ENCODE measurements at regions not wholly inside any gene's neighbourhood (a gene's known extent, or its start where the extent isn't known, plus 50 kb on each side); places are given as distances from the start of the nearest gene placed in this dataset.
A peak's percentile ranks its signal among the peaks of the same experiment; 100 is the strongest.

DNA sequence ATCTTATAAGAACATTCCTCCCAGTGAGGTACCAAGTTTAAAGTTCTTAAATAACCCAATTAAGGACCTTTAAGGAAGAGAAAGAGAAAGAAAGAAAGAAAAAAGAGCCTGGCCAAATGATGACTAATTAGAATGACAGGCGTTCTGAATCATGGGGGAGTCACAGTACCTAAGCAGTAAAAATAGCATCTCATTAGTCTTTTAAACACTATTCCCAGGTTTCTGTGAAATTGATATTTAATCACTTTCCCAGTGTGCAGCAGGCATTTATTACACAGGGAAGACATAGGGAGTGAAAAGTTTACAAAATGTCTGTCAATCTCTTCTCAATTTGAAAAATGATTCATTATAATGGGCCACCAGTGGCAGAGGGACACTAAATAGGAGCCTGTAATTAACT, 251.4 kb upstream of the MANEA start:
- Histone ChIP-seq H3K9ac (ENCODE audit: low read length) (no peak overlapping the region), H3K27me3 (ENCODE audit: low read length) (no peaks in the 10 kb centered on the region), H3K27ac (ENCODE audit: low read length) (no peak overlapping the region), H3K4me1 (ENCODE audit: low read length) (peaks cover 17% of the 10 kb centered on the region), H3K9me2 (replicated peaks; ENCODE audit: insufficient read depth, low read length) (no peaks in the 10 kb centered on the region; the same call in 1 of the 2 replicates), H4K20me1 (ENCODE audit: insufficient read depth, low read depth, low read length) (no peaks in the 10 kb centered on the region), H3K79me2 (ENCODE audit: low read length) (no peaks in the 10 kb centered on the region), H2AFZ (ENCODE audit: low read length) (no peak overlapping the region), H3K36me3 (ENCODE audit: insufficient read depth, low read length) (no peaks in the 10 kb centered on the region), H3K4me2 (ENCODE audit: low read depth, low read length, poor library complexity, severe bottlenecking) (no peak overlapping the region), H3K9me3 (ENCODE audit: low read length) (no peaks in the 10 kb centered on the region), H3K4me3 (ENCODE audit: low read length) (no peak overlapping the region)
- DNase-seq = no peak

DNA sequence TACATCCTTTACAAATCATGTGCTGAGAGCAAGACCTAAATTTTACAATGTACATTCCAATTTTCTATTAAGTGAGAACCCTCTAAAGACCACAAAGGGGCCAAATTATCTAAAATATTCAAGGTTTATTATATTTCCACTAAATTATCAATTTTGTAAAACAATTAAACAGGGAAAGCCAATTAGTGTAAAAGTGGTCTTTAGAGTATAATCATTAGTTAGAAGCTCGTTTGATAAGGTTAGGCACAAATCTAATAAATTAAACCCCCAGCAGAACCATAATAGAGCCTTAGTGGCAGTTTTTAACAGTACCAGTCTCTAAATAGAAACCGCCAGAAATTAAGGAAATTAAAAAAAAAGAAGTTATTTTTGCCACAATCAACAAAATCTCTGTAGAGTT, 249.1 kb upstream of the MANEA start:
- DNase-seq = no peak
- H3K79me2 ChIP-seq (ENCODE audit: low read length) = no peaks in the 10 kb centered on the region
- peaks cover 17% of the 10 kb centered on the region for H3K4me1 ChIP-seq (ENCODE audit: low read length)
- no peak overlapping the region for H2AFZ ChIP-seq (ENCODE audit: low read length)
- no peaks in the 10 kb centered on the region for H3K9me2 ChIP-seq (replicated peaks; ENCODE audit: insufficient read depth, low read length)
- no peak overlapping the region for H3K4me3 ChIP-seq (ENCODE audit: low read length)
- no peak overlapping the region for H3K4me2 ChIP-seq (ENCODE audit: low read depth, low read length, poor library complexity, severe bottlenecking)
- H3K36me3 ChIP-seq (ENCODE audit: insufficient read depth, low read length) = no peaks in the 10 kb centered on the region
- H4K20me1 ChIP-seq (ENCODE audit: insufficient read depth, low read depth, low read length) = no peaks in the 10 kb centered on the region
- H3K27ac ChIP-seq (ENCODE audit: low read length) = no peak overlapping the region
- H3K9me3 ChIP-seq (ENCODE audit: low read length) = no peaks in the 10 kb centered on the region
- H3K27me3 ChIP-seq (ENCODE audit: low read length) = no peaks in the 10 kb centered on the region
- no peak overlapping the region for H3K9ac ChIP-seq (ENCODE audit: low read length)

DNA sequence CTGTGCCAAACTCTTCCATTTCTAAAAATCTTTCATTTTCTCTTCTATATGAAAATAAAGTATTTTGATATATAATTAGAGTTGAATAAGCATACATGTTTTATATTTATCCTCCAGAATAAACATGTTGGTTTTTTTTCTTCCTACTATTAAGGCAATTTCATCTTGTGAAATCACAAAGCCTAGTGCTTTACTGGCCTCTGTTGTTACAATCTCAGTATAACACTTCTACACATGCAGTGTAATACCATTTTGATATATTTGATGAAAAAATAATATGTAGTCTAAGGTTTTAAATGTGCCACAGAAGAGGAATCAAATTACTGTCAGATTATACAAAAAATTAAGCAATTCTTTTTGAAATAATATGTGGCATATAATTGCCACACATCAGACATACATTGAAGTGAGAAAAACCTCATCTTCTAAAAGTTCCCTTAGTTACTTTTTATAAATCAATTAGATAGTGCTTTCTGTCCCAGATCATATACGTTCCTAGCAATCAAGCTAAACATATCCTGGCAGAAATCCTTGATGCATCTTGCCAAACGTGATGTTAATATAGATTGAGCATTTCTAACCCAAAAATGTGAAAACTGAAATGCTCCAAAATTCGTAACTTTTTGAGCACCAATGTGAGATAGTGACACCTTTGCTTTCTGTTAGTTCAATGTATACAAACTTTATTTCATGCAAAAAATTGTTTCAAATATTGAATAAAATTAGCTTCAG, 225.1 kb upstream of the MANEA start:
- Histone ChIP-seq H2AFZ (ENCODE audit: low read length) (peak overlapping the region; percentile 40), H3K4me3 (ENCODE audit: low read length) (no peak overlapping the region), H3K9me2 (replicated peaks; ENCODE audit: insufficient read depth, low read length) (no peaks in the 10 kb centered on the region), H3K4me1 (ENCODE audit: low read length) (peaks cover 59% of the 10 kb centered on the region), H3K4me2 (ENCODE audit: low read depth, low read length, poor library complexity, severe bottlenecking) (peak overlapping the region; percentile 1), H3K9ac (ENCODE audit: low read length) (no peak overlapping the region), H3K36me3 (ENCODE audit: insufficient read depth, low read length) (no peaks in the 10 kb centered on the region; the same call in 1 of the 2 replicates), H3K27me3 (ENCODE audit: low read length) (no peaks in the 10 kb centered on the region), H3K79me2 (ENCODE audit: low read length) (no peaks in the 10 kb centered on the region), H3K9me3 (ENCODE audit: low read length) (no peaks in the 10 kb centered on the region), H3K27ac (ENCODE audit: low read length) (0 out of 2 replicates have a peak overlapping the region, but pooled peaks have one; percentile 46), H4K20me1 (ENCODE audit: insufficient read depth, low read depth, low read length) (no peaks in the 10 kb centered on the region)
- DNase-seq = peak; percentile 76

DNA sequence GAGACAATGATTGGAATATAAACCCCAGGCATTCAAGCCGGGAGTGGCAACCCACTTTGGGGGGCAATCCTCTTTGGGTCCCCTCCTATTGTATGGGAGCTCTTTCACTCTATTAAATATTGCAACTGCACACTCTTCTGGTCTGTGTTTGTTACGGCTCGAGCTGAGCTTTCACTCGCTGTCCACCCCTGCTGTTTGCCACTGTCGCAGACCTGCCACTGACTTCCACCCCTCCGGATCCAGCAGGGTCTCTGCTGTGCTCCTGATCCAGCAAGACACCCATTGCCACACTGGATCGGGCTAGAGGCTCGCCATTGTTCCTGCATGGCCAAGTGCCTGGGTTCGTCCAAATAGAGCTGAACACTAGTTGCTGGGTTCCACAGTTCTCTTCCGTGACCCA, 222.8 kb upstream of the MANEA start:
- no peaks in the 10 kb centered on the region for H3K9me3 ChIP-seq (ENCODE audit: low read length)
- H3K9ac ChIP-seq (ENCODE audit: low read length) = no peak overlapping the region
- H3K27ac ChIP-seq (ENCODE audit: low read length) = no peak overlapping the region

DNA sequence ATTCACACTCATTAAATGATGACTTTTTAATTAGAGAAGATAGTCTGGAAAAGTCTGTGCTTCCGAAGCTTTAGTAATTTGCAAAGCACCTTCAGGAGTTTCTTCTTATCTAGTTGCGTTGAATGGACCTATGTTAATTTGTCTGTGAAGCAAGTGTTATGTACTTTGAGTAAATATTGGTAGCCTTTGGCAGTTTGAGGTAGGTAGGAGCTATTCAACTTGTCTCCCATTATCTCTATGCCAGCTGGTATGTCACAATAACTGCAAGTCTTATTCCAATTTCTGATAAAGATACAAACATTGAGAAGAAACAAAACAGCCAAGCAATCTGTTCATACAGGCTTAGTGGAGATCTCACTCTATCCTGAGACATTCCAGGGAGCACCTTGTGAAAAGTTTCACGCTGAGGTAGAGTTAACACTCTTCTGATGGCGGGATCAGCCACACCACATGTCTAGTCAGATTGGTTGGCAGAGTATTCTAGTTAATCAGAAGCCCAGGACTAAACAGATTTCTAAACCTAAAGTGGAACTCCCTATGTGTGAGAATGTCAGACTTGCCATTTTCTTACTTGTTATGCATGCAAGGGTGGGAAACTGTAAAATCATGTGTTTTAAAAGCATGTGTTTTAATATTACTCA, 219.8 kb upstream of the MANEA start:
- Histone ChIP-seq H2AFZ (ENCODE audit: low read length) (no peak overlapping the region), H3K36me3 (ENCODE audit: insufficient read depth, low read length) (no peaks in the 10 kb centered on the region), H3K79me2 (ENCODE audit: low read length) (no peaks in the 10 kb centered on the region), H4K20me1 (ENCODE audit: insufficient read depth, low read depth, low read length) (no peaks in the 10 kb centered on the region), H3K27me3 (ENCODE audit: low read length) (no peaks in the 10 kb centered on the region), H3K9me3 (ENCODE audit: low read length) (no peaks in the 10 kb centered on the region), H3K9ac (ENCODE audit: low read length) (no peak overlapping the region), H3K9me2 (replicated peaks; ENCODE audit: insufficient read depth, low read length) (no peaks in the 10 kb centered on the region), H3K4me2 (ENCODE audit: low read depth, low read length, poor library complexity, severe bottlenecking) (no peak overlapping the region), H3K4me1 (ENCODE audit: low read length) (peaks cover 32% of the 10 kb centered on the region), H3K4me3 (ENCODE audit: low read length) (no peak overlapping the region), H3K27ac (ENCODE audit: low read length) (no peak overlapping the region)
- no peak for DNase-seq

More for the DNA sequence above, 222.8 kb upstream of the MANEA start:
- Histone ChIP-seq H3K36me3 (ENCODE audit: insufficient read depth, low read length) (no peaks in the 10 kb centered on the region; the same call in 1 of the 2 replicates), H4K20me1 (ENCODE audit: insufficient read depth, low read depth, low read length) (no peaks in the 10 kb centered on the region), H3K27me3 (ENCODE audit: low read length) (no peaks in the 10 kb centered on the region), H2AFZ (ENCODE audit: low read length) (peak overlapping the region; percentile 80), H3K9me2 (replicated peaks; ENCODE audit: insufficient read depth, low read length) (no peaks in the 10 kb centered on the region), H3K4me1 (ENCODE audit: low read length) (peaks cover 51% of the 10 kb centered on the region), H3K4me3 (ENCODE audit: low read length) (peak overlapping the region; percentile 33; the same call in 1 of the 2 replicates), H3K79me2 (ENCODE audit: low read length) (no peaks in the 10 kb centered on the region), H3K4me2 (ENCODE audit: low read depth, low read length, poor library complexity, severe bottlenecking) (peak overlapping the region; percentile 37)
- DNase-seq = no peak

DNA sequence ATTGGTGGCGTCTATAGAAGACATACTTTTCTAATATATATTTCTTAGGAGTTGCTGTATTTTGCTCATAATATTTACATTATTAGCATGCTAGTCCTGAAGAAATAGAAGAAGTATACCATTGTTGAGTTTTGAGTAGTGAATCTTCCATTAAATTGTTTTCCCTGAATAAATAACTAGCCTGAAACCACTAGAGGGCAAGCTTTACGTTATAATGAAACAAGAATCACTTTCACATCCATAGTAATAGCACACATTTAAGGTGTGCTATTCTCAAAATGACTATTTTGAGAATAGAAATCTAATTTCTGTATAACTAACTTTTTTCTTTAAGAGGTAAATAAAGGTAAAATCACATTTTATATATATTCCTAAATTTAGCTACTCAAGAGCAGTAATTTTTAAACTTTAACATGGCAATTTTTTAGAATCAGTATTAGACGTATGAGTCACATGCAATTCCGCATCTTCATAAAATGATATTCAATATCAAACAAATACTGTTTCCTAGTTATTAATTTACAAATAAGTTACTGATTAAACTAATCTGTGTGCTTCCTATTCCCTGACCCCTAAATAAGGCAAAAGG, 213.2 kb upstream of the MANEA start:
- Histone ChIP-seq H3K9me3 (ENCODE audit: low read length) (no peaks in the 10 kb centered on the region), H3K4me2 (ENCODE audit: low read depth, low read length, poor library complexity, severe bottlenecking) (no peak overlapping the region), H2AFZ (ENCODE audit: low read length) (no peak overlapping the region), H3K4me3 (ENCODE audit: low read length) (no peak overlapping the region), H3K27me3 (ENCODE audit: low read length) (no peaks in the 10 kb centered on the region), H3K27ac (ENCODE audit: low read length) (no peak overlapping the region), H3K36me3 (ENCODE audit: insufficient read depth, low read length) (no peaks in the 10 kb centered on the region), H3K9me2 (replicated peaks; ENCODE audit: insufficient read depth, low read length) (no peaks in the 10 kb centered on the region), H3K9ac (ENCODE audit: low read length) (no peak overlapping the region), H3K79me2 (ENCODE audit: low read length) (no peaks in the 10 kb centered on the region), H4K20me1 (ENCODE audit: insufficient read depth, low read depth, low read length) (no peaks in the 10 kb centered on the region), H3K4me1 (ENCODE audit: low read length) (peaks cover 8% of the 10 kb centered on the region)
- DNase-seq = peak; percentile 74

DNA sequence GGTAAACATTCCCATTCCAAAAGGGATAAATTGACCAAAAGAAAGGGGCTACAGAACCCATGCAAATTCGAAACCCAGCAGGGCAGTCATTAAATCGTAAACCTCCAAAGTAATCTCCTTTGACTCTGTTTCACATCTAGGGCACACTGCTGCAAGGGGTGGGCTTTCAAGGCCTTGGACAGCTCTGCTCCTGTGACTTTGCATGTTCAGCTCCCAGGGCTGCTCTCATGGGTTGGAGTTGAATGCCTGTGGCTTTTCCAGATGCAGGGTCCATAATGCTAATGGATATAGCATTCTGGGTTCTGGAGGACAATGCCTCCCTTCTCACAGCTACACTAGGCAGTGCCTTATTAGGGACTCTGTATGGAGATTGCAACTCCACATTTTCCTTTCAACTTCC, 211.9 kb upstream of the MANEA start:
- no peak overlapping the region for H3K4me2 ChIP-seq (ENCODE audit: low read depth, low read length, poor library complexity, severe bottlenecking)
- no peaks in the 10 kb centered on the region for H3K27me3 ChIP-seq (ENCODE audit: low read length)
- H3K79me2 ChIP-seq (ENCODE audit: low read length) = no peaks in the 10 kb centered on the region
- no peak overlapping the region for H3K27ac ChIP-seq (ENCODE audit: low read length)
- H2AFZ ChIP-seq (ENCODE audit: low read length) = no peak overlapping the region
- H3K9me2 ChIP-seq (replicated peaks; ENCODE audit: insufficient read depth, low read length) = no peaks in the 10 kb centered on the region
- H3K4me1 ChIP-seq (ENCODE audit: low read length) = no peaks in the 10 kb centered on the region
- H3K9me3 ChIP-seq (ENCODE audit: low read length) = no peaks in the 10 kb centered on the region
- no peak overlapping the region for H3K4me3 ChIP-seq (ENCODE audit: low read length)
- no peaks in the 10 kb centered on the region for H4K20me1 ChIP-seq (ENCODE audit: insufficient read depth, low read depth, low read length)
- no peak overlapping the region for H3K9ac ChIP-seq (ENCODE audit: low read length)
- no peak for DNase-seq
- no peaks in the 10 kb centered on the region for H3K36me3 ChIP-seq (ENCODE audit: insufficient read depth, low read length)

DNA sequence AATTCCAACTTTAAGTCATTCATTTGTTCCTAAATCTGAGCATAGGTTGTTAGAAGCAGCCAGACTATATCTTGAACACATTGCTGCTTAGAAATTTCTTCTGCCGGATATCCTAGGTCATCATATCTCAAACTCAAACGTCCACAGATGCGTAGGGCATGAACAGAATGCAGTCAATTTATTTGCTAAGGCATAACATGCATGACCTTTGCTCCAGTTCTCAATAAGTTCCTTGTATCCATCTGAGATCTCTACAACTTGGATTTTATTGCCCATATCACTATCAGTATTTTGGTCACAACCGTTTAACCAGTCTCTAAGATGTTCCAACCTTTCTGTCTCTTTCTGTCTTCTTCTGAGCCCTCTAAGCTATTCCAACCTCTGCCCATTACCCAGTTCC, 210.9 kb upstream of the MANEA start:
- DNase-seq = no peak
- H3K27me3 ChIP-seq (ENCODE audit: low read length) = no peaks in the 10 kb centered on the region
- no peak overlapping the region for H3K4me3 ChIP-seq (ENCODE audit: low read length)
- no peaks in the 10 kb centered on the region for H3K9me2 ChIP-seq (replicated peaks; ENCODE audit: insufficient read depth, low read length)
- H3K36me3 ChIP-seq (ENCODE audit: insufficient read depth, low read length) = no peaks in the 10 kb centered on the region
- H3K4me2 ChIP-seq (ENCODE audit: low read depth, low read length, poor library complexity, severe bottlenecking) = no peak overlapping the region
- H3K27ac ChIP-seq (ENCODE audit: low read length) = no peak overlapping the region
- no peaks in the 10 kb centered on the region for H3K9me3 ChIP-seq (ENCODE audit: low read length)
- no peak overlapping the region for H3K9ac ChIP-seq (ENCODE audit: low read length)
- H2AFZ ChIP-seq (ENCODE audit: low read length) = no peak overlapping the region
- no peaks in the 10 kb centered on the region for H4K20me1 ChIP-seq (ENCODE audit: insufficient read depth, low read depth, low read length)
- H3K4me1 ChIP-seq (ENCODE audit: low read length) = no peaks in the 10 kb centered on the region
- H3K79me2 ChIP-seq (ENCODE audit: low read length) = no peaks in the 10 kb centered on the region

All from Karpas-422 (cell line).